ENCODE measurements at regions not wholly inside any gene's neighbourhood (a gene's known extent, or its start where the extent isn't known, plus 50 kb on each side); places are given as distances from the start of the nearest gene placed in this dataset.

GRCh38 chr7:50181081-50181480, 88.0 kb upstream of the ZPBP start:
- Mint-ChIP-seq H3K27ac (ENCODE audit: unreplicated experiment) (no peak overlapping the region), H3K4me3 (ENCODE audit: unreplicated experiment) (no peak overlapping the region)

GRCh38 chr7:50178166-50178565, 85.1 kb upstream of the ZPBP start:
- Mint-ChIP-seq H3K36me3 (ENCODE audit: low read depth, unreplicated experiment) (no peaks in the 10 kb centered on the region), H3K4me3 (ENCODE audit: unreplicated experiment) (no peak overlapping the region), H3K9me3 (ENCODE audit: unreplicated experiment) (no peaks in the 10 kb centered on the region), H3K27ac (ENCODE audit: unreplicated experiment) (no peak overlapping the region), H3K4me1 (ENCODE audit: low read depth, unreplicated experiment) (peaks cover 3% of the 10 kb centered on the region), H3K27me3 (ENCODE audit: low read depth, unreplicated experiment) (peaks cover 4% of the 10 kb centered on the region)
- no peak overlapping the region for H2AFZ ChIP-seq (ENCODE audit: low read depth, low read length)
- H3K4me1 ChIP-seq (ENCODE audit: insufficient read depth, low read length): no peaks in the 10 kb centered on the region
- H4K20me1 ChIP-seq (ENCODE audit: insufficient read depth, low read length): no peaks in the 10 kb centered on the region
- DNase-seq (ENCODE audit: low read depth) (no peak), FAIRE-seq (no peak)
- no peaks in the 10 kb centered on the region for H3K9me3 ChIP-seq (ENCODE audit: insufficient read depth, low read depth, low read length)
- H3K4me2 ChIP-seq (ENCODE audit: low read length): no peak overlapping the region
- no peak overlapping the region for H3K27ac ChIP-seq (ENCODE audit: low read depth, low read length)
- no peaks in the 10 kb centered on the region for H3K79me2 ChIP-seq (ENCODE audit: insufficient read depth, low read length)
- H3K4me3 ChIP-seq (ENCODE audit: insufficient read depth, low read depth, low read length): no peak overlapping the region
- TF ChIP-seq EZH2 (IDR thresholded peaks at IDR 0.05; ENCODE audit: insufficient read depth, low read length) (no peak), CTCF (IDR thresholded peaks at IDR 0.05; ENCODE audit: insufficient read depth, low read depth, low read length) (no peak)
- no peaks in the 10 kb centered on the region for H3K36me3 ChIP-seq (ENCODE audit: insufficient read depth, low read length)
- H3K9ac ChIP-seq (ENCODE audit: low read length): no peak overlapping the region
- H3K27me3 ChIP-seq (ENCODE audit: insufficient read depth, low read length): no peaks in the 10 kb centered on the region

More at GRCh38 chr7:50181081-50181480, 88.0 kb upstream of the ZPBP start:
- FAIRE-seq: no peak
- Histone ChIP-seq H3K36me3 (ENCODE audit: insufficient read depth, low read length) (no peaks in the 10 kb centered on the region), H3K4me2 (ENCODE audit: low read length) (no peak overlapping the region), H3K27me3 (ENCODE audit: insufficient read depth, low read length) (no peaks in the 10 kb centered on the region), H3K4me1 (ENCODE audit: insufficient read depth, low read length) (no peaks in the 10 kb centered on the region), H3K4me3 (ENCODE audit: insufficient read depth, low read depth, low read length) (no peak overlapping the region), H4K20me1 (ENCODE audit: insufficient read depth, low read length) (no peaks in the 10 kb centered on the region), H3K27ac (ENCODE audit: low read depth, low read length) (no peak overlapping the region), H3K9ac (ENCODE audit: low read length) (no peak overlapping the region), H3K9me3 (ENCODE audit: insufficient read depth, low read depth, low read length) (no peaks in the 10 kb centered on the region), H2AFZ (ENCODE audit: low read depth, low read length) (no peak overlapping the region), H3K79me2 (ENCODE audit: insufficient read depth, low read length) (no peaks in the 10 kb centered on the region)
- TF ChIP-seq CTCF (IDR thresholded peaks at IDR 0.05; ENCODE audit: insufficient read depth, low read depth, low read length) (no peak), EZH2 (IDR thresholded peaks at IDR 0.05; ENCODE audit: insufficient read depth, low read length) (no peak)
- Mint-ChIP-seq H3K27me3 (ENCODE audit: low read depth, unreplicated experiment) (peaks cover 3% of the 10 kb centered on the region), H3K4me1 (ENCODE audit: low read depth, unreplicated experiment) (peaks cover 3% of the 10 kb centered on the region), H3K36me3 (ENCODE audit: low read depth, unreplicated experiment) (no peaks in the 10 kb centered on the region), H3K9me3 (ENCODE audit: unreplicated experiment) (no peaks in the 10 kb centered on the region)
- DNase-seq (ENCODE audit: low read depth): no peak

GRCh38 chr7:50174948-50175347, 81.9 kb upstream of the ZPBP start:
- DNase-seq (ENCODE audit: low read depth) (no peak), FAIRE-seq (no peak)
- Histone ChIP-seq H3K27me3 (ENCODE audit: insufficient read depth, low read length) (peaks cover 2% of the 10 kb centered on the region), H3K27ac (ENCODE audit: low read depth, low read length) (no peak overlapping the region), H3K36me3 (ENCODE audit: insufficient read depth, low read length) (no peaks in the 10 kb centered on the region), H3K4me3 (ENCODE audit: insufficient read depth, low read depth, low read length) (no peak overlapping the region), H3K4me2 (ENCODE audit: low read length) (no peak overlapping the region), H3K4me1 (ENCODE audit: insufficient read depth, low read length) (no peaks in the 10 kb centered on the region), H3K79me2 (ENCODE audit: insufficient read depth, low read length) (no peaks in the 10 kb centered on the region), H3K9me3 (ENCODE audit: insufficient read depth, low read depth, low read length) (no peaks in the 10 kb centered on the region), H2AFZ (ENCODE audit: low read depth, low read length) (no peak overlapping the region), H3K9ac (ENCODE audit: low read length) (no peak overlapping the region), H4K20me1 (ENCODE audit: insufficient read depth, low read length) (no peaks in the 10 kb centered on the region)
- H3K4me1 Mint-ChIP-seq (ENCODE audit: low read depth, unreplicated experiment): no peaks in the 10 kb centered on the region
- no peak overlapping the region for H3K27ac Mint-ChIP-seq (ENCODE audit: unreplicated experiment)
- H3K36me3 Mint-ChIP-seq (ENCODE audit: low read depth, unreplicated experiment): no peaks in the 10 kb centered on the region
- H3K4me3 Mint-ChIP-seq (ENCODE audit: unreplicated experiment): no peak overlapping the region
- no peaks in the 10 kb centered on the region for H3K9me3 Mint-ChIP-seq (ENCODE audit: unreplicated experiment)
- no peak for TF ChIP-seq CTCF (IDR thresholded peaks at IDR 0.05; ENCODE audit: insufficient read depth, low read depth, low read length)
- no peak for TF ChIP-seq EZH2 (IDR thresholded peaks at IDR 0.05; ENCODE audit: insufficient read depth, low read length)
- H3K27me3 Mint-ChIP-seq (ENCODE audit: low read depth, unreplicated experiment): peaks cover 9% of the 10 kb centered on the region

Data from astrocyte (in vitro differentiated cells and primary cell).